T-helper 2 cell treated with Interferon-gamma antibody and Interleukin-4, amounts not matched to agents 100 ng/mL and 5 ng/mL, for 36 hours (primary cell): ENCODE measurements at regions not wholly inside any gene's neighbourhood (a gene's known extent, or its start where the extent isn't known, plus 50 kb on each side); places are given as distances from the start of the nearest gene placed in this dataset.
"Not testable (repeated sequence)": the region's sequence is repeated elsewhere in the genome, so short reads cannot be mapped to it uniquely, and the experiment has no call there.

Experiments
- intact Hi-C: fragments of 100-400 bp; cut with micrococcal nuclease; formaldehyde crosslinking; loops from one replicate; pipeline ENCODE4 v1.15.1; 2023

GRCh38 chr9:78383130-78383529 is 86.2 kb downstream of the PSAT1 start:
- intact Hi-C loops: no loop called here

- intact Hi-C loops: no loop called here
Measured at GRCh38 chr9:78386348-78386747, 89.4 kb downstream of the PSAT1 start.

- intact Hi-C loops: no loop called here
Measured at GRCh38 chr9:78386773-78387172, 89.8 kb downstream of the PSAT1 start.

- intact Hi-C loops: no loop called here
Measured at GRCh38 chr9:78393340-78393739, 96.4 kb downstream of the PSAT1 start.

- intact Hi-C loops: no loop called here
Measured at GRCh38 chr9:78393932-78394331, 97.0 kb downstream of the PSAT1 start.

GRCh38 chr9:78396087-78396486 is 99.2 kb downstream of the PSAT1 start:
- intact Hi-C loops: no loop called here

- intact Hi-C loops: no loop called here
Measured at GRCh38 chr9:78397045-78397444, 100.1 kb downstream of the PSAT1 start.

GRCh38 chr9:78397454-78397853 is 100.5 kb downstream of the PSAT1 start:
- intact Hi-C loops: no loop called here

GRCh38 chr9:78399153-78399552 is 102.2 kb downstream of the PSAT1 start:
- intact Hi-C loops: no loop called here

GRCh38 chr9:78400496-78400895 is 103.6 kb downstream of the PSAT1 start:
- intact Hi-C loops: no loop called here

- intact Hi-C loops: no loop called here
Measured at GRCh38 chr9:78405461-78405860, 108.5 kb downstream of the PSAT1 start.

- intact Hi-C loops: no loop called here
Measured at GRCh38 chr9:78406146-78406545, 109.2 kb downstream of the PSAT1 start.

- intact Hi-C loops: no loop called here
Measured at GRCh38 chr9:78406933-78407332, 110.0 kb downstream of the PSAT1 start.

GRCh38 chr9:78407636-78408312 is 110.8 kb downstream of the PSAT1 start:
- intact Hi-C loops: no loop called here

GRCh38 chr9:78408388-78408787 is 111.5 kb downstream of the PSAT1 start:
- intact Hi-C loops: no loop called here

GRCh38 chr9:78409928-78410510 is 113.1 kb downstream of the PSAT1 start:
- intact Hi-C loops: not testable (repeated sequence)

- intact Hi-C loops: no loop called here
Measured at GRCh38 chr9:78422309-78422708, 125.4 kb downstream of the PSAT1 start.

- intact Hi-C loops: no loop called here
Measured at GRCh38 chr9:78424299-78424698, 127.4 kb downstream of the PSAT1 start.

GRCh38 chr9:78428640-78429039 is 131.7 kb downstream of the PSAT1 start:
- intact Hi-C loops: no loop called here

- intact Hi-C loops: loop anchor here (10.0 kb wide), 1 partner anchor 154 kb away; no protein-coding TSS in a partner anchor
Measured at GRCh38 chr9:78430387-78430786, 133.5 kb downstream of the PSAT1 start.

GRCh38 chr9:78431039-78431438 is 134.1 kb downstream of the PSAT1 start:
- intact Hi-C loops: loop anchor here (10.0 kb wide), 1 partner anchor 154 kb away; no protein-coding TSS in a partner anchor

- intact Hi-C loops: loop anchor here (10.0 kb wide), 1 partner anchor 148 kb away; no protein-coding TSS in a partner anchor
Measured at GRCh38 chr9:78436873-78437272, 139.9 kb downstream of the PSAT1 start.

- intact Hi-C loops: loop anchor here (10.0 kb wide), 1 partner anchor 148 kb away; no protein-coding TSS in a partner anchor
Measured at GRCh38 chr9:78437296-78437695, 140.4 kb downstream of the PSAT1 start.
